Adrenal gland (tissue), 5 donors: ENCODE measurements at regions not wholly inside any gene's neighbourhood (a gene's known extent, or its start where the extent isn't known, plus 50 kb on each side); places are given as distances from the start of the nearest gene placed in this dataset.

ENCODE experiments used
- CTCF ChIP-seq, 6 experiments: fragments of 450-650 bp in 4 of 6; fragments of 200-600 bp in 2 of 6; sonication (generic) in 1 of 6; IDR thresholded peaks; 1 replicate in 5 of 6; 2 replicates in 1 of 6; pipeline versions ENCODE4 v1.5.1 to v1.8.0; 2016 to 2021; ENCODE audit warnings: antibody characterized with exemption in 6 of 6, mild to moderate bottlenecking in 2 of 6, moderate library complexity in 1 of 6
- POLR2A ChIP-seq, 2 donors: fragments of 450-650 bp; IDR thresholded peaks; one replicate each; pipeline ENCODE4 v1.6.1; 2017; ENCODE audit warnings: antibody characterized with exemption in 2 of 2, mild to moderate bottlenecking in 2 of 2, moderate library complexity in 1 of 2
- donor health status: DM: no; HTN: no; CAD: no.

- TF ChIP-seq POLR2A (IDR thresholded peaks at IDR 0.05) (no peak), CTCF (IDR thresholded peaks at IDR 0.05) (no peak)
Observed at GRCh38 chr7:17668122-17668521, 272.2 kb downstream of the SNX13 start.
